ENCODE measurements at regions not wholly inside any gene's neighbourhood (a gene's known extent, or its start where the extent isn't known, plus 50 kb on each side); places are given as distances from the start of the nearest gene placed in this dataset.

DNA sequence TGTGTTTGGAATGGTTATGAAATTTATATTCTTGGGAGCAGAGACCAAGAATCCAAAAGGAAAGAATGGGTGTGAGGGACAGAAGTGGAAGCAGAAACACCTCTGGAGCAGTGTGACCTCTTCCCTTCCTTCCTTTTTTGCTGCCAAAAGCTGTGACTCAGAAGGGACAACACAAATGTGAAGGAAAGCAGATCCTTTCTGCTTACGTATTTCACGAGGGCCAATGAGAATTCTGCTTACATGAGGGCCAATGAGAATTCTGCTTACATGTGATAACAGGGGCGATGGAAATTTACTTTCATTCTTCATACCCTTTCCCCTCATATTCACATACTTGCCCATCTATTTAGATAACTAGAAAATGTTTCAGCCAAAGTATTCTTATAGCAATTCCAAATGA, 404.6 kb downstream of the PRDM5 start:
- TF ChIP-seq, protein P1, sequence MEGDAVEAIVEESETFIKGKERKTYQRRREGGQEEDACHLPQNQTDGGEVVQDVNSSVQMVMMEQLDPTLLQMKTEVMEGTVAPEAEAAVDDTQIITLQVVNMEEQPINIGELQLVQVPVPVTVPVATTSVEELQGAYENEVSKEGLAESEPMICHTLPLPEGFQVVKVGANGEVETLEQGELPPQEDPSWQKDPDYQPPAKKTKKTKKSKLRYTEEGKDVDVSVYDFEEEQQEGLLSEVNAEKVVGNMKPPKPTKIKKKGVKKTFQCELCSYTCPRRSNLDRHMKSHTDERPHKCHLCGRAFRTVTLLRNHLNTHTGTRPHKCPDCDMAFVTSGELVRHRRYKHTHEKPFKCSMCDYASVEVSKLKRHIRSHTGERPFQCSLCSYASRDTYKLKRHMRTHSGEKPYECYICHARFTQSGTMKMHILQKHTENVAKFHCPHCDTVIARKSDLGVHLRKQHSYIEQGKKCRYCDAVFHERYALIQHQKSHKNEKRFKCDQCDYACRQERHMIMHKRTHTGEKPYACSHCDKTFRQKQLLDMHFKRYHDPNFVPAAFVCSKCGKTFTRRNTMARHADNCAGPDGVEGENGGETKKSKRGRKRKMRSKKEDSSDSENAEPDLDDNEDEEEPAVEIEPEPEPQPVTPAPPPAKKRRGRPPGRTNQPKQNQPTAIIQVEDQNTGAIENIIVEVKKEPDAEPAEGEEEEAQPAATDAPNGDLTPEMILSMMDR (IDR thresholded peaks at IDR 0.05): no peak
- TF ChIP-seq POLR2A (IDR thresholded peaks at IDR 0.05; ENCODE audit: low read depth) (no peak), POLR2AphosphoS5 (IDR thresholded peaks at IDR 0.05) (peak in 1 of 2 donors; percentile 41)
